ENCODE measurements at regions not wholly inside any gene's neighbourhood (a gene's known extent, or its start where the extent isn't known, plus 50 kb on each side); places are given as distances from the start of the nearest gene placed in this dataset.

- H2AFZ ChIP-seq (ENCODE audit: low read length): no peak overlapping the region
- no peaks in the 10 kb centered on the region for H3K27me3 ChIP-seq (ENCODE audit: insufficient read depth, low read length, poor library complexity, severe bottlenecking)
- TF ChIP-seq EZH2phosphoT487 (IDR thresholded peaks at IDR 0.05; ENCODE audit: borderline replicate concordance) (no peak), CTCF (conservative IDR thresholded peaks at IDR 0.05; ENCODE audit: low read length) (no peak)
- H3K4me2 ChIP-seq (ENCODE audit: low read depth, low read length, poor library complexity, severe bottlenecking): no peak overlapping the region
- H4K20me1 ChIP-seq (ENCODE audit: insufficient read depth, low read length, poor library complexity, severe bottlenecking): no peaks in the 10 kb centered on the region
- H3K36me3 ChIP-seq (ENCODE audit: insufficient read depth, low read length): no peaks in the 10 kb centered on the region
- no peak overlapping the region for H3K4me3 ChIP-seq (ENCODE audit: low read length, poor library complexity, severe bottlenecking)
- no peak overlapping the region for H3K9ac ChIP-seq (ENCODE audit: low read depth, low read length, poor library complexity, severe bottlenecking)
- no peaks in the 10 kb centered on the region for H3K4me1 ChIP-seq (ENCODE audit: insufficient read depth, low read length, poor library complexity, severe bottlenecking)
- no peaks in the 10 kb centered on the region for H3K9me3 ChIP-seq (ENCODE audit: insufficient read depth, low read depth, low read length)
- H3K9me2 ChIP-seq (replicated peaks; ENCODE audit: low read depth, low read length): no peaks in the 10 kb centered on the region
- H3F3A ChIP-seq (ENCODE audit: low read depth): no peaks in the 10 kb centered on the region
- H3K79me2 ChIP-seq (ENCODE audit: insufficient read depth, low read length): no peaks in the 10 kb centered on the region
Measured at GRCh38 chr20:6975311-6975710, 207.8 kb downstream of the BMP2 start.

GRCh38 chr20:6976106-6976900 is 208.8 kb downstream of the BMP2 start:
- Histone ChIP-seq H4K20me1 (ENCODE audit: insufficient read depth, low read length, poor library complexity, severe bottlenecking) (no peaks in the 10 kb centered on the region), H3K9ac (ENCODE audit: low read depth, low read length, poor library complexity, severe bottlenecking) (no peak overlapping the region), H3K36me3 (ENCODE audit: insufficient read depth, low read length) (no peaks in the 10 kb centered on the region), H3K9me2 (replicated peaks; ENCODE audit: low read depth, low read length) (no peaks in the 10 kb centered on the region), H3K79me2 (ENCODE audit: insufficient read depth, low read length) (no peaks in the 10 kb centered on the region), H3K27me3 (ENCODE audit: insufficient read depth, low read length, poor library complexity, severe bottlenecking) (no peaks in the 10 kb centered on the region), H3K4me2 (ENCODE audit: low read depth, low read length, poor library complexity, severe bottlenecking) (no peak overlapping the region), H3K4me3 (ENCODE audit: low read length, poor library complexity, severe bottlenecking) (no peak overlapping the region), H3F3A (ENCODE audit: low read depth) (no peaks in the 10 kb centered on the region), H3K4me1 (ENCODE audit: insufficient read depth, low read length, poor library complexity, severe bottlenecking) (no peaks in the 10 kb centered on the region), H2AFZ (ENCODE audit: low read length) (no peak overlapping the region), H3K9me3 (ENCODE audit: insufficient read depth, low read depth, low read length) (no peaks in the 10 kb centered on the region)
- TF ChIP-seq EZH2phosphoT487 (IDR thresholded peaks at IDR 0.05; ENCODE audit: borderline replicate concordance): no peak
- TF ChIP-seq CTCF (conservative IDR thresholded peaks at IDR 0.05; ENCODE audit: low read length): no peak

GRCh38 chr20:6979621-6980020 is 212.1 kb downstream of the BMP2 start:
- no peaks in the 10 kb centered on the region for H3K27me3 ChIP-seq (ENCODE audit: insufficient read depth, low read length, poor library complexity, severe bottlenecking)
- peaks cover 3% of the 10 kb centered on the region; the same call in 1 of the 2 replicates for H3K9me3 ChIP-seq (ENCODE audit: insufficient read depth, low read depth, low read length)
- no peaks in the 10 kb centered on the region for H3K4me1 ChIP-seq (ENCODE audit: insufficient read depth, low read length, poor library complexity, severe bottlenecking)
- H3K79me2 ChIP-seq (ENCODE audit: insufficient read depth, low read length): no peaks in the 10 kb centered on the region
- no peak overlapping the region for H3K9ac ChIP-seq (ENCODE audit: low read depth, low read length, poor library complexity, severe bottlenecking)
- H2AFZ ChIP-seq (ENCODE audit: low read length): no peak overlapping the region
- H4K20me1 ChIP-seq (ENCODE audit: insufficient read depth, low read length, poor library complexity, severe bottlenecking): no peaks in the 10 kb centered on the region
- no peak overlapping the region for H3K4me2 ChIP-seq (ENCODE audit: low read depth, low read length, poor library complexity, severe bottlenecking)
- TF ChIP-seq EZH2phosphoT487 (IDR thresholded peaks at IDR 0.05; ENCODE audit: borderline replicate concordance): no peak
- no peak for TF ChIP-seq CTCF (conservative IDR thresholded peaks at IDR 0.05; ENCODE audit: low read length)
- no peaks in the 10 kb centered on the region for H3K9me2 ChIP-seq (replicated peaks; ENCODE audit: low read depth, low read length)
- no peaks in the 10 kb centered on the region for H3K36me3 ChIP-seq (ENCODE audit: insufficient read depth, low read length)
- H3F3A ChIP-seq (ENCODE audit: low read depth): no peaks in the 10 kb centered on the region
- no peak overlapping the region for H3K4me3 ChIP-seq (ENCODE audit: low read length, poor library complexity, severe bottlenecking)
